Neural cell (in vitro differentiated cells): ENCODE measurements at regions not wholly inside any gene's neighbourhood (a gene's known extent, or its start where the extent isn't known, plus 50 kb on each side); places are given as distances from the start of the nearest gene placed in this dataset.
A peak's percentile ranks its signal among the peaks of the same experiment; 100 is the strongest.

Source experiments
- H2AFZ ChIP-seq: fragments of 200-600, 300-800 bp; sonication (generic), shearing (Covaris generic); 2 replicates; pipeline ENCODE4 v1.6.0; 2014; ENCODE audit warnings: low read depth, mild to moderate bottlenecking, antibody characterized with exemption, low read length, moderate library complexity
- H3F3A ChIP-seq: fragments of 200-600 bp; shearing (Covaris generic); 2 replicates; pipeline ENCODE4 v1.6.1; 2016; ENCODE audit warnings: mild to moderate bottlenecking, moderate library complexity, mixed read lengths, antibody characterized with exemption, low read length; ENCODE audit not compliant: insufficient read depth, poor library complexity, severe bottlenecking
- H3K27ac ChIP-seq: fragments of 200-600, 300-800 bp; sonication (generic), shearing (Covaris generic); 2 replicates; pipeline ENCODE4 v1.5.1; 2014; ENCODE audit warnings: mild to moderate bottlenecking, low read length, moderate library complexity
- H3K27me3 ChIP-seq: fragments of 300-800, 200-600 bp; sonication (generic), shearing (Covaris generic); 2 replicates; pipeline ENCODE4 v1.6.0; 2014; ENCODE audit warnings: mild to moderate bottlenecking, low read depth, low read length, moderate library complexity; ENCODE audit not compliant: insufficient read depth
- H3K36me3 ChIP-seq: fragments of 300-800, 200-600 bp; sonication (generic), shearing (Covaris generic); 2 replicates; pipeline ENCODE4 v1.5.1; 2014; ENCODE audit warnings: mild to moderate bottlenecking, antibody characterized with exemption, low read length, moderate library complexity; ENCODE audit not compliant: insufficient read depth
- H3K4me2 ChIP-seq: fragments of 300-800, 200-600 bp; sonication (generic), shearing (Covaris generic); 2 replicates; pipeline ENCODE4 v1.6.0; 2014; ENCODE audit warnings: mild to moderate bottlenecking, low read length
- H3K4me3 ChIP-seq: fragments of 300-800, 200-600 bp; sonication (generic), shearing (Covaris generic); 2 replicates; pipeline ENCODE4 v1.5.1; 2014; ENCODE audit warnings: mild to moderate bottlenecking, low read length, moderate library complexity
- H3K79me2 ChIP-seq: fragments of 200-600 bp; shearing (Covaris generic); replicated peaks from 2 replicates; pipeline ENCODE4 v1.6.0; 2014; ENCODE audit warnings: mild to moderate bottlenecking, low read length, moderate library complexity; ENCODE audit not compliant: insufficient read depth
- H3K9ac ChIP-seq: fragments of 300-800, 200-600 bp; sonication (generic), shearing (Covaris generic); 2 replicates; pipeline ENCODE4 v1.6.1; 2016; ENCODE audit warnings: mild to moderate bottlenecking, low read length, mixed read lengths
- H3K9me2 ChIP-seq: fragments of 200-600 bp; shearing (Covaris generic); 2 replicates; pipeline ENCODE4 v1.6.1; 2016; ENCODE audit warnings: mild to moderate bottlenecking, low read length, mixed read lengths; ENCODE audit not compliant: insufficient read depth
- H3K9me3 ChIP-seq: fragments of 200-600, 300-800 bp; sonication (generic), shearing (Covaris generic); 2 replicates; pipeline ENCODE4 v1.6.1; 2016; ENCODE audit warnings: mild to moderate bottlenecking, mixed run types, low read length, moderate library complexity, mixed read lengths
- H4K20me1 ChIP-seq: fragments of 200-600 bp; shearing (Covaris generic); 2 replicates; pipeline ENCODE4 v1.6.1; 2016; ENCODE audit warnings: mild to moderate bottlenecking, mixed run types; ENCODE audit not compliant: insufficient read depth
- CTCF ChIP-seq: fragments of 450-650 bp; IDR thresholded peaks from 2 replicates; pipeline ENCODE4 v1.5.1; 2014; ENCODE audit warnings: antibody characterized with exemption, mild to moderate bottlenecking, moderate library complexity; ENCODE audit not compliant: poor library complexity, severe bottlenecking
- EP300 ChIP-seq: fragments of 450-650 bp; conservative IDR thresholded peaks from 2 replicates; pipeline ENCODE4 v1.6.1; 2014; ENCODE audit warnings: antibody characterized with exemption, mild to moderate bottlenecking, moderate library complexity; ENCODE audit not compliant: poor library complexity, severe bottlenecking
- EZH2 ChIP-seq: fragments of 200-600, 300-800 bp; shearing (Covaris generic), sonication (generic); IDR thresholded peaks from 2 replicates; pipeline ENCODE4 v1.6.1; 2014; ENCODE audit warnings: antibody characterized with exemption, low read length, borderline replicate concordance, mild to moderate bottlenecking; ENCODE audit not compliant: insufficient read depth, poor library complexity, severe bottlenecking
- MXI1 ChIP-seq: fragments of 450-650 bp; conservative IDR thresholded peaks from 2 replicates; pipeline ENCODE4 v1.6.1; 2014; ENCODE audit warnings: antibody characterized with exemption, mild to moderate bottlenecking; ENCODE audit not compliant: poor library complexity, severe bottlenecking
- POLR2AphosphoS5 ChIP-seq: IDR thresholded peaks from 2 replicates; pipeline ENCODE4 v1.6.1; 2012
- RAD21 ChIP-seq: fragments of 450-650 bp; conservative IDR thresholded peaks from 2 replicates; pipeline ENCODE4 v1.6.1; 2014; ENCODE audit warnings: antibody characterized with exemption, mild to moderate bottlenecking, moderate library complexity
- REST ChIP-seq: IDR thresholded peaks from 2 replicates; pipeline ENCODE4 v1.6.1; 2012; ENCODE audit warnings: borderline replicate concordance
- SMC3 ChIP-seq: fragments of 450-650 bp; conservative IDR thresholded peaks from 2 replicates; pipeline ENCODE4 v1.6.1; 2014; ENCODE audit warnings: antibody characterized with exemption, mild to moderate bottlenecking, moderate library complexity; ENCODE audit not compliant: poor library complexity
- TAF1 ChIP-seq: IDR thresholded peaks from 2 replicates; pipeline ENCODE4 v1.6.1; 2012; ENCODE audit warnings: low read depth

- H3K9ac ChIP-seq, result peak overlapping the region; percentile 69
These were observed 68.8 kb upstream of the CHD2 start for GRCh38 chr15:92831336-92831654.

GRCh38 chr15:92831655-92832328 is 68.3 kb upstream of the CHD2 start:
- Histone ChIP-seq H3K27ac (peak overlapping the region; percentile 94), H3K9ac (peak overlapping the region; percentile 69), H2AFZ (no peak overlapping the region), H3K36me3 (no peaks in the 10 kb centered on the region), H3F3A (peaks cover 5% of the 10 kb centered on the region), H3K4me2 (peak overlapping the region; percentile 94), H3K27me3 (no peaks in the 10 kb centered on the region), H3K9me2 (no peaks in the 10 kb centered on the region), H4K20me1 (no peaks in the 10 kb centered on the region), H3K4me3 (peak overlapping the region; percentile 60), H3K79me2 (no peaks in the 10 kb centered on the region), H3K9me3 (no peaks in the 10 kb centered on the region)
- TF ChIP-seq MXI1, result peak; percentile 48
- peak; percentile 63 for TF ChIP-seq RAD21
- TF ChIP-seq TAF1, result peak; percentile 78
- TF ChIP-seq CTCF, result no peak
- TF ChIP-seq POLR2AphosphoS5, result peak; percentile 90
- no peak for TF ChIP-seq EZH2
- peak; percentile 65 for TF ChIP-seq SMC3

More at GRCh38 chr15:92831336-92831654, 68.8 kb upstream of the CHD2 start:
- H2AFZ ChIP-seq, result no peak overlapping the region
- no peaks in the 10 kb centered on the region for H3K9me2 ChIP-seq
- H3K79me2 ChIP-seq, result no peaks in the 10 kb centered on the region
- no peak for TF ChIP-seq EP300
- TF ChIP-seq MXI1, result no peak
- TF ChIP-seq RAD21, result no peak
- TF ChIP-seq REST, result no peak
- no peak for TF ChIP-seq TAF1
- TF ChIP-seq CTCF, result no peak
- no peak for TF ChIP-seq EZH2
- TF ChIP-seq SMC3, result no peak
- TF ChIP-seq POLR2AphosphoS5, result no peak
- no peaks in the 10 kb centered on the region for H3K9me3 ChIP-seq
- H3K36me3 ChIP-seq, result no peaks in the 10 kb centered on the region
- peaks cover 5% of the 10 kb centered on the region for H3F3A ChIP-seq
- peak overlapping the region; percentile 94 for H3K27ac ChIP-seq
- H3K4me3 ChIP-seq, result peak overlapping the region; percentile 60
- no peaks in the 10 kb centered on the region for H4K20me1 ChIP-seq
- H3K4me2 ChIP-seq, result peak overlapping the region; percentile 94
- H3K27me3 ChIP-seq, result no peaks in the 10 kb centered on the region
